GM18858 (cell line): ENCODE measurements at regions not wholly inside any gene's neighbourhood (a gene's known extent, or its start where the extent isn't known, plus 50 kb on each side); places are given as distances from the start of the nearest gene placed in this dataset.

Source experiments
- ATAC-seq: cut with Tn5 transposase; IDR thresholded peaks from one replicate; pipeline ENCODE4 v1.9.1; 2021; ENCODE audit not compliant: unreplicated experiment

DNA sequence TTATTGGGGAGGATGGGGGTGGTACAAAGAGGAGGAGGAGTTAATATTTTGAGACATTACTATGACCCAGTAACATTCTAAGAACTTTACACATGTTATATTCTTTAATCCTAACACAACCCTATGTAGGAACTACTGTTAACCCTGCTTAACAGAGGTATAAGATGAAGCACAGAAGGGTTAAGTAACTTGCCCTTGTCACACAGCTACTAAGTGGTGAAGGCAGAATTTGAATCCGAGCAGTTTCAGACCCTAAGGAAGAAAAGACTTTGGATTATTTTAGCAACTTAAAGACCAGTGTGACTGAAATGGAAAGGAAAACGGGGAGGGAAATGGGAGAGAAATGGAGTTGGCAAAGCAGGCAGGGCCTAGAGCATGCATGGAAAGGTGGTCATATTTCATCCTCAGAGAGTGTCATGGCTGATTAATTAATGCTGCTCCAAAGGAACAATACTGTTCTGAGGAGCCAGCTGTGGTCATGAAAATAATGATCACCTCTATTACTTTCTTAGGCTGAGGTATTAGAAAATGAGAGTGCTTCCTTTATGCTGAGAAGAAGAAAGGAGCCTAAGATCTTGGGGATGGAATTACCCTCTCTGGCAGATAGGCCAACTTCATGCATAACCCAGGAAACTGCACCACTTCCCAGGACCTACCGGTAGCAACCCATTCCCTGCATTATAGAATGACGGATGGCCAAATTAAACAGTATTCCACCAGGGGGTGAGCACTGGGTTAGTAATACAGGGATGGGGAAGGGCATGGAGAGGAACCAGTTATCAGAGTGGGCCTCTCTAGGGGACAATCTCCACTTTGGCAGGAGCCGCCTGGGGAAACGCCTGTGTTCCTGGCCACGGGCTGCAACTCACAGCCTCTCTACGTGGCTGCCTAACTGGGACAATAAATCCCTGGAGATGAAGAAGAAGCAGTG lies 50.1 kb upstream of the TNFAIP3 start:
- no peak for ATAC-seq
